ENCODE measurements at regions not wholly inside any gene's neighbourhood (a gene's known extent, or its start where the extent isn't known, plus 50 kb on each side); places are given as distances from the start of the nearest gene placed in this dataset.

DNA sequence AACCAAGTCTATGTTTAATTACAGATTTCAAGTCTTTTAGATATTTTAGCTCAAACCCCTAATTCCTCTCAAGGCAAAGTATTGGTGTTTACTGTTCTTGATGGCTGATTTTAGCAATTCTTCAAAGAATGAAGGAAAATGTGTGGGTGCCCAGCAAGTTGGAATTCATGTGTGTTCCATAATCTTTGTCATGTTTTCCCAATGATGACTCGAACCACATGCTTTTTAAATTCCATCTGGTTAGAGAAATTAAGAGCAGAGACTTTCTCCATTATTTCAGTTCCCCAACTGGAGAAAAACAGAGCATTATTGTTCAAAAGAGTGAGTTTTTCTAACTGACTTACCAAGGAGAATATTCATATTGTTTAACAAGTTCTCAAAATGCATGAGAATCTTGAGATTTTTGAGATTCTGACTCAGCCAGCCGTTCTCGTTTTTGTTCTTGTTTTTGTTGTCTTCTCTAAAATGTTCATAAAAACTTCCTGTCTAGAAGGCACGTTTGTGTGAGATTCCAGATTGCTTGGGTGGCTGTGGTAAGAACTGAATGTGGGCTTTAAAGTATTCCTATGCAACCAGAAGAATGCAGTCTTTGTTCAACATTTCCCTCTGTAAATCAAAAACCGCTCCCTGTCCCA is 404.7 kb downstream of the IRS2 start (continued):
- TF ChIP-seq, protein P1, sequence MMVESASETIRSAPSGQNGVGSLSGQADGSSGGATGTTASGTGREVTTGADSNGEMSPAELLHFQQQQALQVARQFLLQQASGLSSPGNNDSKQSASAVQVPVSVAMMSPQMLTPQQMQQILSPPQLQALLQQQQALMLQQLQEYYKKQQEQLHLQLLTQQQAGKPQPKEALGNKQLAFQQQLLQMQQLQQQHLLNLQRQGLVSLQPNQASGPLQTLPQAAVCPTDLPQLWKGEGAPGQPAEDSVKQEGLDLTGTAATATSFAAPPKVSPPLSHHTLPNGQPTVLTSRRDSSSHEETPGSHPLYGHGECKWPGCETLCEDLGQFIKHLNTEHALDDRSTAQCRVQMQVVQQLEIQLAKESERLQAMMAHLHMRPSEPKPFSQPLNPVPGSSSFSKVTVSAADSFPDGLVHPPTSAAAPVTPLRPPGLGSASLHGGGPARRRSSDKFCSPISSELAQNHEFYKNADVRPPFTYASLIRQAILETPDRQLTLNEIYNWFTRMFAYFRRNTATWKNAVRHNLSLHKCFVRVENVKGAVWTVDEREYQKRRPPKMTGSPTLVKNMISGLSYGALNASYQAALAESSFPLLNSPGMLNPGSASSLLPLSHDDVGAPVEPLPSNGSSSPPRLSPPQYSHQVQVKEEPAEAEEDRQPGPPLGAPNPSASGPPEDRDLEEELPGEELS (CRISPR knock-in tag; IDR thresholded peaks at IDR 0.05), result no peak
- TF ChIP-seq, protein P2, sequence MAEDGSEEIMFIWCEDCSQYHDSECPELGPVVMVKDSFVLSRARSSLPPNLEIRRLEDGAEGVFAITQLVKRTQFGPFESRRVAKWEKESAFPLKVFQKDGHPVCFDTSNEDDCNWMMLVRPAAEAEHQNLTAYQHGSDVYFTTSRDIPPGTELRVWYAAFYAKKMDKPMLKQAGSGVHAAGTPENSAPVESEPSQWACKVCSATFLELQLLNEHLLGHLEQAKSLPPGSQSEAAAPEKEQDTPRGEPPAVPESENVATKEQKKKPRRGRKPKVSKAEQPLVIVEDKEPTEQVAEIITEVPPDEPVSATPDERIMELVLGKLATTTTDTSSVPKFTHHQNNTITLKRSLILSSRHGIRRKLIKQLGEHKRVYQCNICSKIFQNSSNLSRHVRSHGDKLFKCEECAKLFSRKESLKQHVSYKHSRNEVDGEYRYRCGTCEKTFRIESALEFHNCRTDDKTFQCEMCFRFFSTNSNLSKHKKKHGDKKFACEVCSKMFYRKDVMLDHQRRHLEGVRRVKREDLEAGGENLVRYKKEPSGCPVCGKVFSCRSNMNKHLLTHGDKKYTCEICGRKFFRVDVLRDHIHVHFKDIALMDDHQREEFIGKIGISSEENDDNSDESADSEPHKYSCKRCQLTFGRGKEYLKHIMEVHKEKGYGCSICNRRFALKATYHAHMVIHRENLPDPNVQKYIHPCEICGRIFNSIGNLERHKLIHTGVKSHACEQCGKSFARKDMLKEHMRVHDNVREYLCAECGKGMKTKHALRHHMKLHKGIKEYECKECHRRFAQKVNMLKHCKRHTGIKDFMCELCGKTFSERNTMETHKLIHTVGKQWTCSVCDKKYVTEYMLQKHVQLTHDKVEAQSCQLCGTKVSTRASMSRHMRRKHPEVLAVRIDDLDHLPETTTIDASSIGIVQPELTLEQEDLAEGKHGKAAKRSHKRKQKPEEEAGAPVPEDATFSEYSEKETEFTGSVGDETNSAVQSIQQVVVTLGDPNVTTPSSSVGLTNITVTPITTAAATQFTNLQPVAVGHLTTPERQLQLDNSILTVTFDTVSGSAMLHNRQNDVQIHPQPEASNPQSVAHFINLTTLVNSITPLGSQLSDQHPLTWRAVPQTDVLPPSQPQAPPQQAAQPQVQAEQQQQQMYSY (CRISPR knock-in tag; IDR thresholded peaks at IDR 0.05), result no peak
- TF ChIP-seq FOXK1 (CRISPR knock-in tag; IDR thresholded peaks at IDR 0.05) (no peak), NR3C1 (CRISPR knock-in tag; conservative IDR thresholded peaks at IDR 0.05; ENCODE audit: low read depth) (no peak), ZNF263 (CRISPR knock-in tag; IDR thresholded peaks at IDR 0.05; ENCODE audit: low read depth) (no peak), GABPB1 (CRISPR knock-in tag; IDR thresholded peaks at IDR 0.05) (no peak), TP53 (CRISPR knock-in tag; IDR thresholded peaks at IDR 0.05) (no peak)
- TF ChIP-seq, protein P3, sequence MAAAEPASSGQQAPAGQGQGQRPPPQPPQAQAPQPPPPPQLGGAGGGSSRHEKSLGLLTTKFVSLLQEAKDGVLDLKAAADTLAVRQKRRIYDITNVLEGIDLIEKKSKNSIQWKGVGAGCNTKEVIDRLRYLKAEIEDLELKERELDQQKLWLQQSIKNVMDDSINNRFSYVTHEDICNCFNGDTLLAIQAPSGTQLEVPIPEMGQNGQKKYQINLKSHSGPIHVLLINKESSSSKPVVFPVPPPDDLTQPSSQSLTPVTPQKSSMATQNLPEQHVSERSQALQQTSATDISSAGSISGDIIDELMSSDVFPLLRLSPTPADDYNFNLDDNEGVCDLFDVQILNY (CRISPR knock-in tag; IDR thresholded peaks at IDR 0.05), result no peak
- TF ChIP-seq, protein P4, sequence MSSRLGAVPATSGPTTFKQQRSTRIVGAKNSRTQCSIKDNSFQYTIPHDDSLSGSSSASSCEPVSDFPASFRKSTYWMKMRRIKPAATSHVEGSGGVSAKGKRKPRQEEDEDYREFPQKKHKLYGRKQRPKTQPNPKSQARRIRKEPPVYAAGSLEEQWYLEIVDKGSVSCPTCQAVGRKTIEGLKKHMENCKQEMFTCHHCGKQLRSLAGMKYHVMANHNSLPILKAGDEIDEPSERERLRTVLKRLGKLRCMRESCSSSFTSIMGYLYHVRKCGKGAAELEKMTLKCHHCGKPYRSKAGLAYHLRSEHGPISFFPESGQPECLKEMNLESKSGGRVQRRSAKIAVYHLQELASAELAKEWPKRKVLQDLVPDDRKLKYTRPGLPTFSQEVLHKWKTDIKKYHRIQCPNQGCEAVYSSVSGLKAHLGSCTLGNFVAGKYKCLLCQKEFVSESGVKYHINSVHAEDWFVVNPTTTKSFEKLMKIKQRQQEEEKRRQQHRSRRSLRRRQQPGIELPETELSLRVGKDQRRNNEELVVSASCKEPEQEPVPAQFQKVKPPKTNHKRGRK (CRISPR knock-in tag; IDR thresholded peaks at IDR 0.05; ENCODE audit: borderline replicate concordance), result no peak

DNA sequence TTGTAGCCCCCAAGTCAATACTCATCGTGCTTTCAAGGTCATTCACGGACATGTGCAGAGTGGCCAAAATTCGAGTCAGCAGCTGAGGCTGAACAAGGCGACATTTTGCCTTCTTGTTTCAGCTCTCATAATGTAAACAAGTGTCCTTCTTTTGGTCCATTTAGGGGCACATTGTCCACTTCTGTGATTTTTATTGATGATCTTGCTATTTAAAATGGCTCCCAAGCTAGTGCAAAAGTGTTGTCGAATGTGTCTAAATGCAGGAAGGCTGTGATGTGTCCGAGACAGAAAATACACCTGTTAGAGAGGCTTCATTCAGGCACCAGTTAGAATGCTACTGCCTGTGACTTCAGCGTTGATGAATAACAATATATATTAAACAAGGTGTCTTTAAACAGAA is 405.9 kb downstream of the IRS2 start:
- ChIA-PET CTCF (no interaction called here), POLR2A (no interaction called here)
- no peak for ATAC-seq
- no peaks in the 10 kb centered on the region for H3K4me1 Mint-ChIP-seq
- H3K36me3 Mint-ChIP-seq, result no peaks in the 10 kb centered on the region
- no peaks in the 10 kb centered on the region for H3K9me3 Mint-ChIP-seq
- no peak for TF ChIP-seq OVOL2 (CRISPR knock-in tag; IDR thresholded peaks at IDR 0.05; ENCODE audit: borderline replicate concordance)
- no peak for TF ChIP-seq JAZF1 (CRISPR knock-in tag; IDR thresholded peaks at IDR 0.05)
- no peak for TF ChIP-seq NR1H2 (CRISPR knock-in tag; IDR thresholded peaks at IDR 0.05)
- no peaks in the 10 kb centered on the region for H3K27me3 Mint-ChIP-seq (ENCODE audit: low read depth)
- no peak for DNase-seq (ENCODE audit: low spot score)
- H3K4me3 Mint-ChIP-seq, result no peak overlapping the region
- no peak overlapping the region for H3K27ac Mint-ChIP-seq

DNA sequence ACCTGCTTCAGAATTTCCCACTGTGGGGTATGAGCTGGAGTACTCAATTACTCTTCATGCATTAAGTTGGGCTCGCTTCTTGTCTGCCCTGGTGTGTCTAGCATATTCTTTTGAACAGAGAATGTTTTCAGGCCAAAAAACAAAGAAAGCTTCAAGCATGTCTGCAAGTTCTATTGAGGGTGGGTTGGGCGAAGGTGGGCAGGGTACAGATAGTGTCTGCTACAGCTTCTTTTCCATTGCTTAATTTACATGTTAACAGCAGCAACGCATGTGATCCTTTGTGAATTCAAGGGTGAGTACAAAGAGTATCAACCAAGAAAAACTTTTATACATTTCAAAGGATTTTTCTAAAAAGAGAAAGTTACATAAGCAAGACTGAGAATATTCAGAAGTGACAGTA is 406.5 kb downstream of the IRS2 start:
- POLR2A ChIA-PET, result no interaction called here
- ATAC-seq (no peak), DNase-seq (ENCODE audit: low spot score) (no peak)
- Mint-ChIP-seq H3K27ac (no peak overlapping the region), H3K27me3 (ENCODE audit: low read depth) (no peaks in the 10 kb centered on the region), H3K36me3 (no peaks in the 10 kb centered on the region), H3K9me3 (no peaks in the 10 kb centered on the region), H3K4me1 (no peaks in the 10 kb centered on the region), H3K4me3 (no peak overlapping the region)
- CTCF ChIA-PET, result no interaction called here
- TF ChIP-seq ATF1 (CRISPR knock-in tag; IDR thresholded peaks at IDR 0.05) (no peak), FOXP1 (CRISPR knock-in tag; IDR thresholded peaks at IDR 0.05; ENCODE audit: borderline replicate concordance) (no peak), IRF2 (CRISPR knock-in tag; IDR thresholded peaks at IDR 0.05; ENCODE audit: borderline replicate concordance, low read depth) (no peak), RORB (CRISPR knock-in tag; IDR thresholded peaks at IDR 0.05) (no peak)
- TF ChIP-seq, protein P5, sequence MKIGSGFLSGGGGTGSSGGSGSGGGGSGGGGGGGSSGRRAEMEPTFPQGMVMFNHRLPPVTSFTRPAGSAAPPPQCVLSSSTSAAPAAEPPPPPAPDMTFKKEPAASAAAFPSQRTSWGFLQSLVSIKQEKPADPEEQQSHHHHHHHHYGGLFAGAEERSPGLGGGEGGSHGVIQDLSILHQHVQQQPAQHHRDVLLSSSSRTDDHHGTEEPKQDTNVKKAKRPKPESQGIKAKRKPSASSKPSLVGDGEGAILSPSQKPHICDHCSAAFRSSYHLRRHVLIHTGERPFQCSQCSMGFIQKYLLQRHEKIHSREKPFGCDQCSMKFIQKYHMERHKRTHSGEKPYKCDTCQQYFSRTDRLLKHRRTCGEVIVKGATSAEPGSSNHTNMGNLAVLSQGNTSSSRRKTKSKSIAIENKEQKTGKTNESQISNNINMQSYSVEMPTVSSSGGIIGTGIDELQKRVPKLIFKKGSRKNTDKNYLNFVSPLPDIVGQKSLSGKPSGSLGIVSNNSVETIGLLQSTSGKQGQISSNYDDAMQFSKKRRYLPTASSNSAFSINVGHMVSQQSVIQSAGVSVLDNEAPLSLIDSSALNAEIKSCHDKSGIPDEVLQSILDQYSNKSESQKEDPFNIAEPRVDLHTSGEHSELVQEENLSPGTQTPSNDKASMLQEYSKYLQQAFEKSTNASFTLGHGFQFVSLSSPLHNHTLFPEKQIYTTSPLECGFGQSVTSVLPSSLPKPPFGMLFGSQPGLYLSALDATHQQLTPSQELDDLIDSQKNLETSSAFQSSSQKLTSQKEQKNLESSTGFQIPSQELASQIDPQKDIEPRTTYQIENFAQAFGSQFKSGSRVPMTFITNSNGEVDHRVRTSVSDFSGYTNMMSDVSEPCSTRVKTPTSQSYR (CRISPR knock-in tag; IDR thresholded peaks at IDR 0.05), result no peak
- TF ChIP-seq, protein P6, sequence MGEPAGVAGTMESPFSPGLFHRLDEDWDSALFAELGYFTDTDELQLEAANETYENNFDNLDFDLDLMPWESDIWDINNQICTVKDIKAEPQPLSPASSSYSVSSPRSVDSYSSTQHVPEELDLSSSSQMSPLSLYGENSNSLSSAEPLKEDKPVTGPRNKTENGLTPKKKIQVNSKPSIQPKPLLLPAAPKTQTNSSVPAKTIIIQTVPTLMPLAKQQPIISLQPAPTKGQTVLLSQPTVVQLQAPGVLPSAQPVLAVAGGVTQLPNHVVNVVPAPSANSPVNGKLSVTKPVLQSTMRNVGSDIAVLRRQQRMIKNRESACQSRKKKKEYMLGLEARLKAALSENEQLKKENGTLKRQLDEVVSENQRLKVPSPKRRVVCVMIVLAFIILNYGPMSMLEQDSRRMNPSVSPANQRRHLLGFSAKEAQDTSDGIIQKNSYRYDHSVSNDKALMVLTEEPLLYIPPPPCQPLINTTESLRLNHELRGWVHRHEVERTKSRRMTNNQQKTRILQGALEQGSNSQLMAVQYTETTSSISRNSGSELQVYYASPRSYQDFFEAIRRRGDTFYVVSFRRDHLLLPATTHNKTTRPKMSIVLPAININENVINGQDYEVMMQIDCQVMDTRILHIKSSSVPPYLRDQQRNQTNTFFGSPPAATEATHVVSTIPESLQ (CRISPR knock-in tag; IDR thresholded peaks at IDR 0.05), result no peak
